ENCODE measurements at regions not wholly inside any gene's neighbourhood (a gene's known extent, or its start where the extent isn't known, plus 50 kb on each side); places are given as distances from the start of the nearest gene placed in this dataset.

DNA sequence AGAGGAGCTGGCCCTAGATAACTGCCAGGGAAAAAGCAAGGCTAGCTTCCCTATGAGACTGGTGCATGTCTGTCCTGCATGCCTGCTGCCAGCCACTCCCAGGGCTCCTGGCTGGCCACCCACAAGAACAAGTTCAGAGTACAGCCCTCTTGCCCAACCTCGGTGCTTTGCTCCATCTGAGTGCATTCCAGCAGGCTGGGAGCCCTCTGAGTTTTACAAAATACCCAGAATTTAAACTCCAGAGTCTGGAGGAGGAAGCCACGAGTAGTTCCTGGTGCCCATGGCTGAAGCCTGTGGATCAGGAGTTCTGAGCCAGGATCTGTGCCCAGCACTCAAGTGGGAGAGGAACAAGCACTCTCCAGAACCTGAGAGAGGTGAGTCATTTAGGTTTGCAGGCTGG is 111.6 kb downstream of the MAGEE2 start:
- intact Hi-C loops (cut with micrococcal nuclease) = no loop called here
- ATAC-seq (no peak), DNase-seq (no peak)
- Mint-ChIP-seq H3K9me3 (peaks cover 3% of the 10 kb centered on the region), H3K36me3 (ENCODE audit: low read depth) (no peaks in the 10 kb centered on the region), H3K27ac (no peak overlapping the region), H3K4me1 (ENCODE audit: low read depth) (no peaks in the 10 kb centered on the region), H3K27me3 (no peaks in the 10 kb centered on the region), H3K4me3 (no peak overlapping the region)
- CTCF ChIA-PET = no interaction called here
- TF ChIP-seq, protein P1, sequence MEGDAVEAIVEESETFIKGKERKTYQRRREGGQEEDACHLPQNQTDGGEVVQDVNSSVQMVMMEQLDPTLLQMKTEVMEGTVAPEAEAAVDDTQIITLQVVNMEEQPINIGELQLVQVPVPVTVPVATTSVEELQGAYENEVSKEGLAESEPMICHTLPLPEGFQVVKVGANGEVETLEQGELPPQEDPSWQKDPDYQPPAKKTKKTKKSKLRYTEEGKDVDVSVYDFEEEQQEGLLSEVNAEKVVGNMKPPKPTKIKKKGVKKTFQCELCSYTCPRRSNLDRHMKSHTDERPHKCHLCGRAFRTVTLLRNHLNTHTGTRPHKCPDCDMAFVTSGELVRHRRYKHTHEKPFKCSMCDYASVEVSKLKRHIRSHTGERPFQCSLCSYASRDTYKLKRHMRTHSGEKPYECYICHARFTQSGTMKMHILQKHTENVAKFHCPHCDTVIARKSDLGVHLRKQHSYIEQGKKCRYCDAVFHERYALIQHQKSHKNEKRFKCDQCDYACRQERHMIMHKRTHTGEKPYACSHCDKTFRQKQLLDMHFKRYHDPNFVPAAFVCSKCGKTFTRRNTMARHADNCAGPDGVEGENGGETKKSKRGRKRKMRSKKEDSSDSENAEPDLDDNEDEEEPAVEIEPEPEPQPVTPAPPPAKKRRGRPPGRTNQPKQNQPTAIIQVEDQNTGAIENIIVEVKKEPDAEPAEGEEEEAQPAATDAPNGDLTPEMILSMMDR (IDR thresholded peaks at IDR 0.05) = no peak
- POLR2A ChIA-PET = no interaction called here

DNA sequence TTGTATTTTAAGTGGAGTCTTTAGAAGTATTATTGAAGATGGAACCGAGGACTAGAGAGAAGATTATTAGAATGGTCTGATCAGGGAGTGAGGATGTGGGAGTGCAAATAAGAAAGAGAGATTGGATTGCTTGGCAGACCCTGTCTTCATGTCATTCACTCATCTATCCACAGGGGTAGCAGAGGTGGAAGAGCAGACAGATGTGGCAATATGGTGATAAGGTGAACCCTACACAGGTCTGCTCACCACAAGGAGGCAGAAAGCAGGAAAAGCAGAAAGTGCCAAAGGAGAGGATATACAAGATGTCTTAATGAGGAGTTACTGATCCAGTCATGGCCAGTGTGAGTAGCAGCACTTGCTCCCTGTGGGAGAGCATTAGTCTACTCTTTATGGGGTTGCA is 129.4 kb downstream of the MAGEE2 start:
- H3K36me3 Mint-ChIP-seq (ENCODE audit: low read depth) = no peaks in the 10 kb centered on the region
- ChIA-PET CTCF (no interaction called here), POLR2A (no interaction called here)
- H3K4me1 Mint-ChIP-seq (ENCODE audit: low read depth) = no peaks in the 10 kb centered on the region
- H3K27ac Mint-ChIP-seq = no peak overlapping the region
- TF ChIP-seq, protein P1 (IDR thresholded peaks at IDR 0.05) = no peak
- H3K9me3 Mint-ChIP-seq = peaks cover 3% of the 10 kb centered on the region
- H3K4me3 Mint-ChIP-seq = no peak overlapping the region
- no peak for DNase-seq
- no peak for ATAC-seq
- H3K27me3 Mint-ChIP-seq = no peaks in the 10 kb centered on the region
- intact Hi-C loops (cut with micrococcal nuclease) = no loop called here

DNA sequence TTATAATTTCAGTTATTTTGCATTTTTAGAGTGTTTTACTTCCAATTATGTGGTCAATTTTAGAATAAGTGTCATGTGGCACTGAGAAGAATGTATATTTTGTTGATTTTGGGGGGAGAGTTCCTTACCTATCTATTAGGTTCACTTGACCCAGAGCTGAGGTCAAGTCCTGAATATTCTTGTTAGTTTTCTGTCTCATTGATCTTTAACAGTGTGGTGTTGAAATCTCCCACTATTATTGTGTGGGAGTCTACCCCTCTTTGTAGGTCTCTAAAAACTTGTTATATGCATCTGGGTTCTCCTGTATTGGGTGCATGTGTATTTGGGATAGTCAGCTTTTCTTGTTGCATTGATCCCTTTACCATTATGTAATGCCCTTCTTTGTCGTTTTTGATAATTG is 127.0 kb upstream of the ZDHHC15 start:
- Mint-ChIP-seq H3K36me3 (ENCODE audit: low read depth) (peaks cover 2% of the 10 kb centered on the region), H3K9me3 (peaks cover 9% of the 10 kb centered on the region), H3K4me3 (no peak overlapping the region), H3K27me3 (no peaks in the 10 kb centered on the region), H3K27ac (no peak overlapping the region), H3K4me1 (ENCODE audit: low read depth) (no peaks in the 10 kb centered on the region)
- intact Hi-C loops (cut with micrococcal nuclease) = no loop called here
- POLR2A ChIA-PET = no interaction called here
- CTCF ChIA-PET = no interaction called here
- ATAC-seq (no peak), DNase-seq (no peak)
- TF ChIP-seq, protein P1 (IDR thresholded peaks at IDR 0.05) = no peak

DNA sequence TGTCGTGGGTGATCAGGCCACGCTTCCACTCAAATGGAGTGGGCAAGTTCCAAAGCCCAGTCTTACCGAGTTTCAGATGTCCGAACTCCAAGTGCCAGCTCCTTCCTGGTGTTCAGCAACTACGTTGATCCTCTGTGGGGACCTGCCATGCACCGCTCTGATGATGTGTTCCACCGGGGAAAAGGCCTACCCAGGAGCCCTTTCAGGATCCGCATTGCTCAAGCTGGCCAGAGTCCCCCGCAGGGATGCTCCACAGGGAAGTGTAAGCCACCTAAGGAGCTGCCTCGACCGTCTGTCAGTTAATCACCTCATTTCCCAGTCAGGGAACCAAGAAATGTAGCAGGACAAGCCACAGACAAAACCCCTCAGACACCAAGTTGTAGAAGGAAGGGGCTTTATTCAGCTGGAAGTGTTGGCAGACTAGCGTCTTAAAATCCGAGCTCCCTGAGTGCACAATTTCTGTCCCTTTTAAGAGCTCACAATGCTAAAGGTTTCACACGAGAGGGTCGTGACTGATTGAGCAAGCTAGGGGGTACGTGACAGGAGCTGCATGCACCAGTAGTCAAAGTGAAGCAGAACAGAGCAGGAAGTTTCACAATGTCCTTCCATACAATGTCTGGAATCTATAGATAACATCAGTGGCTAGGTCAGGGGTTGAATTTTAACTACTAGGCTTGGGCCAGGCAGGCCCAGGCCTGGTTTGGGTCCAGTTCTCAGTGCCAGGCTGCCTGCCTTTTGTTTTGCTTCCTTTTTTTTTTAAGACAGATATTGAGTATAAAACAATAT is 126.2 kb upstream of the ZDHHC15 start:
- ChIA-PET CTCF (no interaction called here), POLR2A (no interaction called here)
- Mint-ChIP-seq H3K9me3 (peaks cover 9% of the 10 kb centered on the region), H3K4me3 (no peak overlapping the region), H3K27me3 (no peaks in the 10 kb centered on the region), H3K4me1 (ENCODE audit: low read depth) (no peaks in the 10 kb centered on the region), H3K36me3 (ENCODE audit: low read depth) (peaks cover 2% of the 10 kb centered on the region), H3K27ac (no peak overlapping the region)
- TF ChIP-seq, protein P1 (IDR thresholded peaks at IDR 0.05) = no peak
- intact Hi-C loops (cut with micrococcal nuclease) = no loop called here
- ATAC-seq = no peak
- DNase-seq = no peak

DNA sequence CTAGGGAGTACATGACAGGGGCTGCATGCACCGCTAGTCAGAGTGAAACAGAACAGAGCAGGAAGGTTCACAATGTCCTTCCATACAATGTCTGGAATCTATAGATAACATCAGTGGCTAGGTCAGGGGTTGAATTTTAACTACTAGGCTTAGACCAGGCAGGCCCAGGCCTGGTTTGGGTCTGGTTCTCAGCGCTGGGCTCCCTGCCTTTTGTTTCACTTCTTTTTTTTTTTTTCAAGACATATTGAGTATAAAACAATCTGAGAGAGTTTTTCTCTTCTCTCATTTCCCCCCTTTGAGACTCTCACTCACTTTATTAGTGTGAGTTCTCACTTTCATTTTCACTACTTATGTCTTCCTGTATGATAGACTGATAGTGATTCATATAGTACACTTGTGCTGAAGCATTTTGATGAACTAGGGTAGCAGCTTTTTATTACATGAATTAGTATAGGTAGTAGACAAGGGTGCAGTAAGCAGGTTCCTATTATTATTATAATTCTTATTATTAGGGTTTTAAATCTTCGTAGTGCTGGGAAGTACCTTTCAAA is 120.0 kb upstream of the ZDHHC15 start:
- ChIA-PET CTCF (no interaction called here), POLR2A (no interaction called here)
- Mint-ChIP-seq H3K4me3 (no peak overlapping the region), H3K27ac (no peak overlapping the region), H3K9me3 (peaks cover 9% of the 10 kb centered on the region), H3K27me3 (no peaks in the 10 kb centered on the region), H3K36me3 (ENCODE audit: low read depth) (no peaks in the 10 kb centered on the region), H3K4me1 (ENCODE audit: low read depth) (peaks cover 2% of the 10 kb centered on the region)
- intact Hi-C loops (cut with micrococcal nuclease) = no loop called here
- ATAC-seq = no peak
- no peak for DNase-seq
- TF ChIP-seq, protein P1 (IDR thresholded peaks at IDR 0.05) = no peak

All from activated CD8-positive, alpha-beta T cell treated with anti-CD3 and anti-CD28 coated beads for 36 hours (primary cell).